Osteoblast (primary cell): ENCODE measurements at regions not wholly inside any gene's neighbourhood (a gene's known extent, or its start where the extent isn't known, plus 50 kb on each side); places are given as distances from the start of the nearest gene placed in this dataset.

Experiments used
- DNase-seq: peaks from one replicate; pipeline ENCODE4 v3.0.0; 2011; ENCODE audit warnings: low spot score, mixed read lengths; ENCODE audit not compliant: insufficient read length; ENCODE audit errors: missing footprints
- H2AFZ ChIP-seq: 2 replicates; pipeline ENCODE4 v1.6.0; 2011; ENCODE audit warnings: mild to moderate bottlenecking, low read length
- H3K27ac ChIP-seq: 2 replicates; pipeline ENCODE4 v1.5.1; 2011; ENCODE audit warnings: mild to moderate bottlenecking, low read depth, low read length, moderate library complexity
- H3K27me3 ChIP-seq: 2 replicates; pipeline ENCODE4 v1.6.0; 2012; ENCODE audit warnings: mild to moderate bottlenecking, control low read depth, inconsistent platforms, low read length, moderate library complexity; ENCODE audit not compliant: insufficient read depth
- H3K36me3 ChIP-seq: 2 replicates; pipeline ENCODE4 v1.5.1; 2011; ENCODE audit warnings: mild to moderate bottlenecking, low read length, control low read depth, moderate library complexity; ENCODE audit not compliant: insufficient read depth
- H3K4me1 ChIP-seq: 2 replicates; pipeline ENCODE4 v1.5.1; 2011; ENCODE audit warnings: mild to moderate bottlenecking, low read length, control low read depth, moderate library complexity; ENCODE audit not compliant: insufficient read depth
- H3K4me2 ChIP-seq: 2 replicates; pipeline ENCODE4 v1.6.0; 2011; ENCODE audit warnings: mild to moderate bottlenecking, low read length; ENCODE audit not compliant: insufficient read depth
- H3K4me3 ChIP-seq: fragments of 200-600 bp; sonication (generic); 3 replicates; pipeline ENCODE4 v1.5.1; 2012; ENCODE audit warnings: mild to moderate bottlenecking, low read length, inconsistent platforms; ENCODE audit not compliant: insufficient read depth
- H3K79me2 ChIP-seq: 2 replicates; pipeline ENCODE4 v1.6.0; 2012; ENCODE audit warnings: mild to moderate bottlenecking, low read length, control low read depth, inconsistent platforms; ENCODE audit not compliant: insufficient read depth
- H3K9me3 ChIP-seq: 2 replicates; pipeline ENCODE4 v1.5.1; 2011; ENCODE audit warnings: low read depth, low read length, control low read depth
- H4K20me1 ChIP-seq: 2 replicates; pipeline ENCODE4 v1.6.0; 2012; ENCODE audit warnings: mild to moderate bottlenecking, low read length, control low read depth; ENCODE audit not compliant: insufficient read depth
- TF ChIP-seq, protein P1 (sequence below): IDR thresholded peaks from 2 replicates; pipeline ENCODE4 v1.5.1; 2011; ENCODE audit warnings: mild to moderate bottlenecking, low read depth, low read length, moderate library complexity; ENCODE audit errors: extremely low read depth

DNA sequence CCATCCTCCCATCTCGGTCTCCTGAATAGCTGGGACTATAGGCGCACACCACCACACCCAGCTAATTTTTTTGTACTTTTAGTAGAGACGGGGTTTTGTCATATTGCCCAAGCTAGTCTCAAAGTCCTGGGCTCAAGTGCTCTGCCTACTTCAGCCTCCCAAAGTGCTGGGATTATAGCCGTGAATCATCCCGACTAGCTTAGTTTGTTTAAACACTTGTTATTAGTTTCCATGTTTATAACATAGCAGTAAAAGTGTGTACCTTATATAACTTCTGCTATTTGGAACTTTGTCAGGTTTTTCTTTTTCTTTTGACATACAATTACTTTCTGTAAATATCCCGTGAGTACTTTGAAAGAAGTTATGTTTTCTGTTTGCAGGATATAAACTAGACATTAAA, 60.6 kb upstream of the C1orf21 start:
- H3K79me2 ChIP-seq, result no peaks in the 10 kb centered on the region
- no peaks in the 10 kb centered on the region for H3K36me3 ChIP-seq
- peaks cover 9% of the 10 kb centered on the region for H3K27me3 ChIP-seq
- TF ChIP-seq, protein P1, sequence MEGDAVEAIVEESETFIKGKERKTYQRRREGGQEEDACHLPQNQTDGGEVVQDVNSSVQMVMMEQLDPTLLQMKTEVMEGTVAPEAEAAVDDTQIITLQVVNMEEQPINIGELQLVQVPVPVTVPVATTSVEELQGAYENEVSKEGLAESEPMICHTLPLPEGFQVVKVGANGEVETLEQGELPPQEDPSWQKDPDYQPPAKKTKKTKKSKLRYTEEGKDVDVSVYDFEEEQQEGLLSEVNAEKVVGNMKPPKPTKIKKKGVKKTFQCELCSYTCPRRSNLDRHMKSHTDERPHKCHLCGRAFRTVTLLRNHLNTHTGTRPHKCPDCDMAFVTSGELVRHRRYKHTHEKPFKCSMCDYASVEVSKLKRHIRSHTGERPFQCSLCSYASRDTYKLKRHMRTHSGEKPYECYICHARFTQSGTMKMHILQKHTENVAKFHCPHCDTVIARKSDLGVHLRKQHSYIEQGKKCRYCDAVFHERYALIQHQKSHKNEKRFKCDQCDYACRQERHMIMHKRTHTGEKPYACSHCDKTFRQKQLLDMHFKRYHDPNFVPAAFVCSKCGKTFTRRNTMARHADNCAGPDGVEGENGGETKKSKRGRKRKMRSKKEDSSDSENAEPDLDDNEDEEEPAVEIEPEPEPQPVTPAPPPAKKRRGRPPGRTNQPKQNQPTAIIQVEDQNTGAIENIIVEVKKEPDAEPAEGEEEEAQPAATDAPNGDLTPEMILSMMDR, result no peak
- no peak for DNase-seq
- no peaks in the 10 kb centered on the region for H4K20me1 ChIP-seq
- no peak overlapping the region for H3K4me3 ChIP-seq
- no peaks in the 10 kb centered on the region for H3K9me3 ChIP-seq
- H3K4me1 ChIP-seq, result no peaks in the 10 kb centered on the region
- H2AFZ ChIP-seq, result no peak overlapping the region
- H3K27ac ChIP-seq, result no peak overlapping the region
- no peak overlapping the region for H3K4me2 ChIP-seq

DNA sequence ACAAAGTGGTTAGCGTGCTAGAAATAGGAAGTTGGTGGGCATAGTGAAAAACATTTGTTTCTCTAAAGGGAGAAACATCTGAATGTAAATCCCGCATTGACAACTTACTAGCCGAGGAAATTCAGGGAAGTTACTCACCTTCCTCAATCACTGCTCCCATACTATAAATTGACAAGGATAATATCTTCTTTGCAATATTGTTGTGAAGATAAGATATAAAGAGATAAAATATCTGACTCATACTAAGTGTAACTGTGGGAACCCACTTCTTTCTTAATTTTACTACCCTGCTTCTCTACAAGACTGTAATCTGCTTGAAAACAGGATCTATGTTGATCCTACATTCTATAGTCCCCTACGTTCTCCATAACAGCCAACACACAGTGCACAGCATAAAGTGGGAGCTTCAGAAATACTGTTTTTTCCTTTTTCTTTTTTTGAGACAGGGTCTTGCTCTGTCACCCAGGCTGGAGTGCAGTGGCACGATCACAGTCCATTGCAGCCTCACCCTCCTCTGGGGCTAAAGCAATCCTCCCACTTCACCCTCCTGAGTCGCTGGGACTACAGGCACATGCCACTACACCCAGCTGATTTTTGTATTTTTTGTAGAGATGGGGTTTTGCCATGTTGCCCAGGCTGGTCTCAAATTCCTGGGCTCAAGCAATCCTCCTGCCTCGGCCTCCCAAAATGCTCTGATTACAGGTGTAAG, 57.4 kb upstream of the C1orf21 start:
- Histone ChIP-seq H3K36me3 (no peaks in the 10 kb centered on the region), H3K27me3 (peaks cover 15% of the 10 kb centered on the region), H3K4me2 (no peak overlapping the region), H3K4me3 (no peak overlapping the region), H2AFZ (no peak overlapping the region), H3K4me1 (no peaks in the 10 kb centered on the region), H3K79me2 (no peaks in the 10 kb centered on the region), H4K20me1 (no peaks in the 10 kb centered on the region), H3K9me3 (no peaks in the 10 kb centered on the region), H3K27ac (no peak overlapping the region)
- no peak for DNase-seq
- TF ChIP-seq, protein P1, result no peak

DNA sequence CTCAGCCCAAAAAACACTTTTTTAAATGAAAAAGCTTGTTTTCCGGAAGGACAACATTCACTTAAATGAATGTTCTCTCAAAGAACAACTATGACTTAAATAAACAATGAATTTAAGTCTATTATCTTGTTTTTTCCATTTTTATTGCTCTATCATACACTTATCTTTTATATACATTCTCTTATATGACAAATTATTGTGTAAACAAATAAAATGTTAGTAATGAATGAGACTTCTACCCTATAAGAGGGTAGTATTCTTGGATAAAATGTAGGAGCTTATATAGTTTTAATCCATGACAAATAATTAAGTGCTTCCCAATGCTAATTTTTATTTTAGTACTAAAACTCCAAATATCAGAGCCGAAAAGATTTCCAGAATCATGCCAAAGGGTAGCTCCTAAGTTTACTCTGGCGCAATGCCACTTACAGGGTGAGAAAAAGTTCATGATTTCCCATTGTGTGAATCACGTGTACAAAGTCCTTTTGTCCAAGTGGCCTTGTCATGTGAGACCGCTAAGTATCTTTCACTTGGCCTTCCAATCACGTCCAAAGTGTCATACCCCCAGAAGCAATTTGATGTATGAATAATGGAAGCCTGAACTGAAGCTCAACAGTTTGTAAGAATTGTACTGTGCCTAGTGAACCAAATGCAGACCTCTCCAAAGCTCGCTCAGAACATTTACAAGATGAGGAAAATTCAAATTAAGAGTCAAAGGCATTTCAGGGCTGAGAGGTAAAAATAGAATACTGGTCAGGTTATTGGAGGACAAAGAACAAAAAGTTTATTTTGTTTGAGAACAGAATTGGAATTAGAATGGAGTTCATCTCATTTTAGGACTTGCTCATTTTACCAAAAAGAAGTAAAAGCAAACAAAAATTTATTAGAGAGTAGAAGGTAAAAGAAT, 56.6 kb upstream of the C1orf21 start:
- TF ChIP-seq, protein P1, result no peak
- Histone ChIP-seq H3K27me3 (peaks cover 18% of the 10 kb centered on the region), H3K4me2 (no peak overlapping the region), H3K4me1 (no peaks in the 10 kb centered on the region), H3K4me3 (no peak overlapping the region), H3K36me3 (no peaks in the 10 kb centered on the region), H2AFZ (no peak overlapping the region), H3K27ac (no peak overlapping the region), H3K9me3 (no peaks in the 10 kb centered on the region), H4K20me1 (no peaks in the 10 kb centered on the region), H3K79me2 (no peaks in the 10 kb centered on the region)
- DNase-seq, result no peak

DNA sequence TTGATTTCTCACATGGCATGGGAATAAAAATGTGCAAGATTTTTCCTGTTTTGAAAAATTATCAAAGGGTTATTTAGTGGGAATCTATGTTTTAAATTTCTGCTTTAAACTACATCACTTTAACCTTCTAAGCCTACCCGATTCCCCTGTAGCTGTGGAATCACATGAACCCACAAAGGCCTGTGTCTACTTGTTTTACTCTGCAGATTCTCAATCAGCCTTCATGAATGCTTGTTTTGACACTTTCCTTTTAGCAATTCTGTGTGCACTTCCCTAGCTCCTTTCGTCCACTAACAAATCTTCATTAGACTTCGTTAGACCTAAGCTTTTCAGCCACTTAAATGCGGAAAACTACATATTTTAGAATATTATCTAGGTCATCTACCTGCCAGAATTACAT, 56.0 kb upstream of the C1orf21 start:
- no peak overlapping the region for H3K4me3 ChIP-seq
- H3K27ac ChIP-seq, result no peak overlapping the region
- no peak overlapping the region for H2AFZ ChIP-seq
- H3K9me3 ChIP-seq, result no peaks in the 10 kb centered on the region
- H3K4me2 ChIP-seq, result no peak overlapping the region
- no peak for DNase-seq
- H3K4me1 ChIP-seq, result no peaks in the 10 kb centered on the region
- H4K20me1 ChIP-seq, result no peaks in the 10 kb centered on the region
- TF ChIP-seq, protein P1, result no peak
- no peaks in the 10 kb centered on the region for H3K79me2 ChIP-seq
- peaks cover 18% of the 10 kb centered on the region for H3K27me3 ChIP-seq
- no peaks in the 10 kb centered on the region for H3K36me3 ChIP-seq
